ENCODE measurements at regions not wholly inside any gene's neighbourhood (a gene's known extent, or its start where the extent isn't known, plus 50 kb on each side); places are given as distances from the start of the nearest gene placed in this dataset.

GRCh38 chr12:91937706-91938105 is 207.9 kb downstream of the BTG1 start:
- Mint-ChIP-seq H3K27ac (no peak overlapping the region), H3K9me3 (peaks cover 7% of the 10 kb centered on the region), H3K36me3 (no peaks in the 10 kb centered on the region), H3K4me3 (no peak overlapping the region), H3K27me3 (ENCODE audit: low read depth) (no peaks in the 10 kb centered on the region), H3K4me1 (peaks cover 11% of the 10 kb centered on the region)
- DNase-seq (ENCODE audit: low spot score in 2 of 2, unreplicated experiment in 2 of 2): no peak
- no peak for TF ChIP-seq CTCF (IDR thresholded peaks at IDR 0.05; ENCODE audit: unreplicated experiment)

GRCh38 chr12:91937009-91937408 is 208.6 kb downstream of the BTG1 start:
- H3K4me3 Mint-ChIP-seq: no peak overlapping the region
- peaks cover 7% of the 10 kb centered on the region for H3K9me3 Mint-ChIP-seq
- no peak for DNase-seq (ENCODE audit: low spot score in 2 of 2, unreplicated experiment in 2 of 2)
- no peaks in the 10 kb centered on the region for H3K36me3 Mint-ChIP-seq
- no peaks in the 10 kb centered on the region for H3K27me3 Mint-ChIP-seq (ENCODE audit: low read depth)
- H3K4me1 Mint-ChIP-seq: peaks cover 11% of the 10 kb centered on the region
- no peak overlapping the region for H3K27ac Mint-ChIP-seq
- no peak for TF ChIP-seq CTCF (IDR thresholded peaks at IDR 0.05; ENCODE audit: unreplicated experiment)

- TF ChIP-seq CTCF (IDR thresholded peaks at IDR 0.05; ENCODE audit: unreplicated experiment): no peak
- Mint-ChIP-seq H3K27me3 (ENCODE audit: low read depth) (no peaks in the 10 kb centered on the region), H3K9me3 (peaks cover 4% of the 10 kb centered on the region), H3K4me3 (no peak overlapping the region), H3K27ac (no peak overlapping the region), H3K36me3 (no peaks in the 10 kb centered on the region), H3K4me1 (peaks cover 11% of the 10 kb centered on the region)
- DNase-seq (ENCODE audit: low spot score in 2 of 2, unreplicated experiment in 2 of 2): no peak
Observed at GRCh38 chr12:91935296-91935695, 210.3 kb downstream of the BTG1 start.

GRCh38 chr12:91931111-91931510 is 214.5 kb downstream of the BTG1 start:
- Mint-ChIP-seq H3K9me3 (peaks cover 7% of the 10 kb centered on the region), H3K27me3 (ENCODE audit: low read depth) (no peaks in the 10 kb centered on the region), H3K36me3 (no peaks in the 10 kb centered on the region), H3K27ac (no peak overlapping the region), H3K4me1 (peaks cover 6% of the 10 kb centered on the region), H3K4me3 (no peak overlapping the region)
- no peak for DNase-seq (ENCODE audit: low spot score in 2 of 2, unreplicated experiment in 2 of 2)
- no peak for TF ChIP-seq CTCF (IDR thresholded peaks at IDR 0.05; ENCODE audit: unreplicated experiment)

GRCh38 chr12:91928501-91928900 is 217.1 kb downstream of the BTG1 start:
- Mint-ChIP-seq H3K4me3 (no peak overlapping the region), H3K36me3 (no peaks in the 10 kb centered on the region), H3K4me1 (peaks cover 1% of the 10 kb centered on the region), H3K9me3 (peaks cover 7% of the 10 kb centered on the region), H3K27me3 (ENCODE audit: low read depth) (no peaks in the 10 kb centered on the region), H3K27ac (no peak overlapping the region)
- no peak for DNase-seq (ENCODE audit: low spot score in 2 of 2, unreplicated experiment in 2 of 2)
- TF ChIP-seq CTCF (IDR thresholded peaks at IDR 0.05; ENCODE audit: unreplicated experiment): no peak

- H3K9me3 Mint-ChIP-seq: peaks cover 12% of the 10 kb centered on the region
- H3K36me3 Mint-ChIP-seq: no peaks in the 10 kb centered on the region
- H3K4me3 Mint-ChIP-seq: no peak overlapping the region
- H3K4me1 Mint-ChIP-seq: no peaks in the 10 kb centered on the region
- no peak for TF ChIP-seq CTCF (IDR thresholded peaks at IDR 0.05; ENCODE audit: unreplicated experiment)
- no peak overlapping the region for H3K27ac Mint-ChIP-seq
- DNase-seq (ENCODE audit: low spot score in 2 of 2, unreplicated experiment in 2 of 2): no peak
- H3K27me3 Mint-ChIP-seq (ENCODE audit: low read depth): no peaks in the 10 kb centered on the region
Observed at GRCh38 chr12:91926848-91927247, 218.8 kb downstream of the BTG1 start.

Data from mesothelial cell of epicardium (in vitro differentiated cells).